OCI-LY7 (cell line): ENCODE measurements at regions not wholly inside any gene's neighbourhood (a gene's known extent, or its start where the extent isn't known, plus 50 kb on each side); places are given as distances from the start of the nearest gene placed in this dataset.

Experiments used
- BruUV-seq: library from RNA; stranded (reverse); fragments of 400-500 nt; replicated peaks from 2 replicates; lab custom pipeline; 2021; lab: Mats Ljungman, UMichigan
- CTCF ChIA-PET: fragments of 300-600 bp; sonication (Branson Sonifier 250); formaldehyde crosslinking; loops from one replicate; lab custom pipeline; 2022; ENCODE audit warnings: antibody characterized with exemption; ENCODE audit not compliant: unreplicated experiment; lab: Charles Lee
- POLR2A ChIA-PET: fragments of 300-600 bp; sonication (Branson Sonifier 250); formaldehyde crosslinking; loops from one replicate; lab custom pipeline; 2022; ENCODE audit warnings: antibody characterized with exemption; lab: Charles Lee
- DNase-seq: peaks from one replicate; pipeline ENCODE4 v3.0.0-alpha.2; 2015; ENCODE audit warnings: low spot score
- H2AFZ ChIP-seq: fragments of 200-600 bp; sonication (generic), shearing (Covaris generic); 2 replicates; pipeline ENCODE4 v1.6.1; 2014; ENCODE audit warnings: mild to moderate bottlenecking, antibody characterized with exemption, low read length, moderate library complexity
- H3K27ac ChIP-seq: fragments of 200-600 bp; sonication (generic); 2 replicates; pipeline ENCODE4 v1.5.1; 2014; ENCODE audit warnings: mixed run types, low read depth, mild to moderate bottlenecking, moderate library complexity, low read length, inconsistent platforms; ENCODE audit not compliant: poor library complexity, severe bottlenecking
- H3K36me3 ChIP-seq: fragments of 200-600 bp; sonication (generic); 2 replicates; pipeline ENCODE4 v1.6.1; 2014; ENCODE audit warnings: mild to moderate bottlenecking, antibody characterized with exemption, low read length, moderate library complexity, mixed read lengths; ENCODE audit not compliant: insufficient read depth
- H3K4me1 ChIP-seq: fragments of 200-600 bp; sonication (generic); 2 replicates; pipeline ENCODE4 v1.5.1; 2014; ENCODE audit warnings: mild to moderate bottlenecking, low read length; ENCODE audit not compliant: insufficient read depth, poor library complexity, severe bottlenecking
- H3K4me2 ChIP-seq: fragments of 200-600 bp; sonication (generic); 2 replicates; pipeline ENCODE4 v1.6.1; 2014; ENCODE audit warnings: mild to moderate bottlenecking, low read length
- H3K4me3 ChIP-seq: fragments of 200-600 bp; sonication (generic); 2 replicates; pipeline ENCODE4 v1.5.1; 2014; ENCODE audit warnings: mild to moderate bottlenecking, low read depth, low read length; ENCODE audit not compliant: poor library complexity, severe bottlenecking
- H3K79me2 ChIP-seq: fragments of 200-600 bp; sonication (generic); 2 replicates; pipeline ENCODE4 v1.6.1; 2016; ENCODE audit warnings: low read depth, mild to moderate bottlenecking, low read length, moderate library complexity, mixed read lengths; ENCODE audit not compliant: insufficient read depth
- H3K9me2 ChIP-seq: fragments of 200-600 bp; sonication (generic); 2 replicates; pipeline ENCODE4 v1.6.1; 2016; ENCODE audit warnings: mild to moderate bottlenecking, low read length, mixed read lengths; ENCODE audit not compliant: insufficient read depth
- H3K9me3 ChIP-seq: fragments of 200-600 bp; sonication (generic); 2 replicates; pipeline ENCODE4 v1.6.1; 2014; ENCODE audit warnings: mild to moderate bottlenecking, mixed run types, low read length, mixed read lengths
- H4K20me1 ChIP-seq: fragments of 200-600 bp; sonication (generic); 2 replicates; pipeline ENCODE4 v1.6.1; 2014; ENCODE audit warnings: mild to moderate bottlenecking, antibody characterized with exemption, low read length, moderate library complexity, mixed read lengths; ENCODE audit not compliant: insufficient read depth
- EZH2phosphoT487 ChIP-seq: fragments of 200-600 bp; sonication (generic); IDR thresholded peaks from 2 replicates; pipeline ENCODE4 v1.6.1; 2018; ENCODE audit warnings: low read depth, borderline replicate concordance, mild to moderate bottlenecking, mixed run types, antibody characterized with exemption, low read length, moderate library complexity, mixed read lengths
- intact Hi-C: fragments of 100-400 bp; cut with micrococcal nuclease; formaldehyde crosslinking; loops from one replicate; pipeline ENCODE4 v1.10.0; 2022; ENCODE audit not compliant: unreplicated experiment
- TF ChIP-seq, protein P1 (sequence below): fragments of 200-600 bp; sonication (generic); conservative IDR thresholded peaks from 2 replicates; pipeline ENCODE4 v1.5.1; 2014; ENCODE audit warnings: mild to moderate bottlenecking, antibody characterized with exemption, low read length, moderate library complexity, mixed read lengths

DNA sequence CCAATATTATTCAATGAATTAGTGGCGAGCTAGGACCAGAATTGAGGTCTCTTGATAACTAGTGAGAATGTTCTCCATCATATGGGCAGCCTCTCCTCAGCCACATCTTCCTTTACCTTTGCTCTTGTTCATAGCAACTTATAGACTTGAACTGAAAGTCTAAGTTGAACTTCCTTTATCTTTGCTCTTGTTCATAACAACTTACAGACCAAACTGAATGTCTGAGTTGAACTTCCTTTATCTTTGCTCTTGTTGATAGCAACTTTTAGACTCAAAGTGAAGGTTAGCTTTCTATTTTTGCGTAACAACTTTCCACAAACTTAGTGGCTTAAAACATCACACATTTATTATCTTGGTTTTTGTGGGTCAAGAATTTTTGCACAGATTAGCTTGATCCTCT, 146.4 kb upstream of the C9orf72 start:
- POLR2A ChIA-PET, result interaction anchor here (1.2 kb wide), 1 partner anchor 13 kb away, joined by 3 read pairs; no protein-coding TSS in a partner anchor
- intact Hi-C loops, result loop anchor here (10.0 kb wide), 2 partner anchors 385 to 1055 kb away; no protein-coding TSS in a partner anchor

DNA sequence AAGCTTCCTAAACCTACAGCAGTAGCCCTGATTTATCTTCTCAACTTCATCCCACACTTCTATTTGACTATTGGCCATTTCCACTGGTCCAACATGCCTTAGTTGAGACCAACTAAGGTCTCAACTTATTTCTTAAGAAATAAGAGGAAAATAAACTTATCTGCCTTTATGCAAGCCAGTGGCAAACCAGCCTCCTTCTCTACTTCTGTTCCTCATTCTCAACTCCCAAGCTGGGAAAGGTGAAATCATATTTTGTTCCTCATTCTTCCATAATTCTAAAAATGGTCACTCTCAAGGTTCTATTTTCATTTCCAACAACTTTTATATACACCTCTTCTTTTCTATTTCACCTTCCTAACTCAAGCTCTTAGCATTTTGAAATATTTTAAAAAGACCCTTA, 149.6 kb upstream of the C9orf72 start:
- H3K4me2 ChIP-seq, result no peak overlapping the region
- DNase-seq, result no peak
- no TSS peak for BruUV-seq
- H3K9me3 ChIP-seq, result no peaks in the 10 kb centered on the region
- H2AFZ ChIP-seq, result no peak overlapping the region
- TF ChIP-seq EZH2phosphoT487, result no peak
- TF ChIP-seq, protein P1, sequence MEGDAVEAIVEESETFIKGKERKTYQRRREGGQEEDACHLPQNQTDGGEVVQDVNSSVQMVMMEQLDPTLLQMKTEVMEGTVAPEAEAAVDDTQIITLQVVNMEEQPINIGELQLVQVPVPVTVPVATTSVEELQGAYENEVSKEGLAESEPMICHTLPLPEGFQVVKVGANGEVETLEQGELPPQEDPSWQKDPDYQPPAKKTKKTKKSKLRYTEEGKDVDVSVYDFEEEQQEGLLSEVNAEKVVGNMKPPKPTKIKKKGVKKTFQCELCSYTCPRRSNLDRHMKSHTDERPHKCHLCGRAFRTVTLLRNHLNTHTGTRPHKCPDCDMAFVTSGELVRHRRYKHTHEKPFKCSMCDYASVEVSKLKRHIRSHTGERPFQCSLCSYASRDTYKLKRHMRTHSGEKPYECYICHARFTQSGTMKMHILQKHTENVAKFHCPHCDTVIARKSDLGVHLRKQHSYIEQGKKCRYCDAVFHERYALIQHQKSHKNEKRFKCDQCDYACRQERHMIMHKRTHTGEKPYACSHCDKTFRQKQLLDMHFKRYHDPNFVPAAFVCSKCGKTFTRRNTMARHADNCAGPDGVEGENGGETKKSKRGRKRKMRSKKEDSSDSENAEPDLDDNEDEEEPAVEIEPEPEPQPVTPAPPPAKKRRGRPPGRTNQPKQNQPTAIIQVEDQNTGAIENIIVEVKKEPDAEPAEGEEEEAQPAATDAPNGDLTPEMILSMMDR, result no peak
- H3K27ac ChIP-seq, result no peak overlapping the region
- no peaks in the 10 kb centered on the region for H3K79me2 ChIP-seq
- intact Hi-C loops, result loop anchor here (10.0 kb wide), 2 partner anchors 388 to 1052 kb away; no protein-coding TSS in a partner anchor
- no peak overlapping the region for H3K4me3 ChIP-seq
- no peaks in the 10 kb centered on the region for H3K9me2 ChIP-seq
- no peaks in the 10 kb centered on the region for H4K20me1 ChIP-seq
- POLR2A ChIA-PET, result no interaction called here
- no peaks in the 10 kb centered on the region for H3K36me3 ChIP-seq
- CTCF ChIA-PET, result no interaction called here
- no peaks in the 10 kb centered on the region for H3K4me1 ChIP-seq

More for the DNA sequence above, 146.4 kb upstream of the C9orf72 start:
- Histone ChIP-seq H3K79me2 (no peaks in the 10 kb centered on the region), H3K4me3 (no peak overlapping the region), H3K9me3 (no peaks in the 10 kb centered on the region), H3K9me2 (no peaks in the 10 kb centered on the region), H3K4me2 (no peak overlapping the region), H3K27ac (no peak overlapping the region), H3K36me3 (no peaks in the 10 kb centered on the region), H3K4me1 (no peaks in the 10 kb centered on the region), H4K20me1 (no peaks in the 10 kb centered on the region), H2AFZ (no peak overlapping the region)
- DNase-seq, result no peak
- no TSS peak for BruUV-seq
- TF ChIP-seq EZH2phosphoT487, result no peak
- TF ChIP-seq, protein P1, result no peak
- CTCF ChIA-PET, result no interaction called here
